ENCODE measurements at regions not wholly inside any gene's neighbourhood (a gene's known extent, or its start where the extent isn't known, plus 50 kb on each side); places are given as distances from the start of the nearest gene placed in this dataset.

DNA sequence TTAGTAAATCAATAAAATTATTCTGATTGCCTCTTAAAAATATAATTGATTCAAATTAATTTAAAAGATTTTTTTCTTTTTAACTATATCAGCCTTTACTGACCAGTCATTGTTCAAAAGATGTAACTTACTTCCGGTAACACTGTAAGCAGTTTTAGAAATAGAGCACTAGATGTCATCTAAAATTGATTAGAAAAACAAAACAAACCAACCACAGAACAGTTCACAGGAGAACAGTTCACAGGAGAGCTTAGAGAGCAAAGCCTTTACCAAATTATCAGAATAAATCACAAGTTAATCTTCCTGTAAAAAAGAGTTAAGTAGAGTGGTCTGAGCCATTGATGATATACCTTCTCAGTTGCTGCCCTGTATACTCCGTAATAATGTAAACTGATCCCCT is 133.3 kb upstream of the DGKB start:
- TF ChIP-seq, protein P1, sequence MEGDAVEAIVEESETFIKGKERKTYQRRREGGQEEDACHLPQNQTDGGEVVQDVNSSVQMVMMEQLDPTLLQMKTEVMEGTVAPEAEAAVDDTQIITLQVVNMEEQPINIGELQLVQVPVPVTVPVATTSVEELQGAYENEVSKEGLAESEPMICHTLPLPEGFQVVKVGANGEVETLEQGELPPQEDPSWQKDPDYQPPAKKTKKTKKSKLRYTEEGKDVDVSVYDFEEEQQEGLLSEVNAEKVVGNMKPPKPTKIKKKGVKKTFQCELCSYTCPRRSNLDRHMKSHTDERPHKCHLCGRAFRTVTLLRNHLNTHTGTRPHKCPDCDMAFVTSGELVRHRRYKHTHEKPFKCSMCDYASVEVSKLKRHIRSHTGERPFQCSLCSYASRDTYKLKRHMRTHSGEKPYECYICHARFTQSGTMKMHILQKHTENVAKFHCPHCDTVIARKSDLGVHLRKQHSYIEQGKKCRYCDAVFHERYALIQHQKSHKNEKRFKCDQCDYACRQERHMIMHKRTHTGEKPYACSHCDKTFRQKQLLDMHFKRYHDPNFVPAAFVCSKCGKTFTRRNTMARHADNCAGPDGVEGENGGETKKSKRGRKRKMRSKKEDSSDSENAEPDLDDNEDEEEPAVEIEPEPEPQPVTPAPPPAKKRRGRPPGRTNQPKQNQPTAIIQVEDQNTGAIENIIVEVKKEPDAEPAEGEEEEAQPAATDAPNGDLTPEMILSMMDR (IDR thresholded peaks at IDR 0.05), result no peak
- TF ChIP-seq POLR2A (IDR thresholded peaks at IDR 0.05) (no peak), POLR2AphosphoS5 (IDR thresholded peaks at IDR 0.05) (no peak)
